Stimulated activated CD8-positive, alpha-beta memory T cell treated with anti-CD3 and anti-CD28 coated beads, Interleukin-15, amount 100 ng/mL, for 24 hours (primary cell): ENCODE measurements at regions not wholly inside any gene's neighbourhood (a gene's known extent, or its start where the extent isn't known, plus 50 kb on each side); places are given as distances from the start of the nearest gene placed in this dataset.
"Not testable (repeated sequence)": the region's sequence is repeated elsewhere in the genome, so short reads cannot be mapped to it uniquely, and the experiment has no call there.

ENCODE experiments used
- DNase-seq: peaks from one replicate; pipeline ENCODE4 v3.0.0-alpha.2; 2020; ENCODE audit warnings: low read depth

DNA sequence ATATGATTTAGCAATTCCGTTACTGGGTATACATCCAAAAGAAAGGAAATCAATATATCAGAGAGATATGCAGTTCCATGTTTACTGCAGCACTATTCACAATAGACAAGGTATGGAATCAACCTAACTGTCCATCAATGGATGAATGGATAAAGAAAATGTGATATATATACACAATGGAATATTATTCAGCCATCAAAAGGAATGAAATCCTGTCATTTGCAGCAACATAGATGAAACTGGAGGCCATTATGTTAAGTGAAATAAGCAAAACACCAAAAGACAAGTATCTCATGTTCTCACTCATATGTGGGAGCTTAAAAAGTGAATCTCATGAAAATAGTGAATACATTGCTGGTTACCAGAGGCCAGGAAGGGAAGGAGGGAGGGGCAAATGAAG, 390.8 kb downstream of the ZFHX3 start:
- no peak for DNase-seq

DNA sequence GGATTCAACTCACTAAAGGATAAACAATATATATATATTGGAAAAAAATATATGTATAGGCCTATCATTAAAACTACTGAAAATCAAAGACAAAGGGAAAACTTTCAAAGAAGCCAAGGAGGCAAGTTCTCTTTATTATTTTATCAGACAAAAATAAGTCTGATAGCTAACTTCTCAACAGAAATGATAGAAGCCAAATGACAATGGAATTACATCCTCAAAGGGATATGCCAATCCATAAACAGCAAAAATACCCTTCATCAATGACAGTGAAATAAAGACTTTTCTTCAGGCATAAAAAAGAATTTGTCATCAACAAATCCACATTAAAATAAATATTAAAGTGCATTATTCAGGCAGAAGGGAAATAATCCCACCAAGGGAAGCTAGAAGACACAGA, 393.4 kb downstream of the ZFHX3 start:
- no peak for DNase-seq

DNA sequence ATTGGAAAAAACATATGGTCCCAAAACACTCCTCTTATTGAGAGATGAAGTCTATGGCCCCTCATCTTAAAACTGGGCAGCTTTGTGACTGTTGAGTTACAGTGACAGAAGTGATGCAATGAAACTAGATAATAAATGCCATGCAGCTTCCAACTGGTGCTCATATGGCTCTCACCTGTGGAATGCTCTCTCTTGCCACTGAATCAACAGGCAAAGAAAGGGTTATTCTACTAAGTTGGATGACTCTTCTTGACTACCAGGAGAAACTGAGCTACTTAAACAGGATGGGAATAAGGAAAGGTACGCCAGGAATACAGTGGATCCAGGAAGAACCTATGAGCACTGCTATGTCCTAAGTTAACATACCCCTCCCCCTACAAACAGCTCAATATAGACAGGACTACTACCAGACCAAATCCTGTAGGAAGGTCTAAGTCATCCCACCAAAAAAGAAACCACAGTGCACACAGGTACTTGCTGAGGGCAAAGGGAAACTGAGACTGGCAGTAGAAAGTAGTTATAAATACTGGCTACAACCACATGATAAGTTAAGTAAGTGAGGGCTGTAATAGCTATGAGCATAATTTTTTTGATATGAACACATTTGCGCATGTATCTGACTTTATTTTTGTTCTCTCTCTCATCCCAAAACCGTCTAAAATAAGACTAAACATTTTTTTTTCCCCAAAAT, 398.5 kb downstream of the ZFHX3 start:
- no peak for DNase-seq

DNA sequence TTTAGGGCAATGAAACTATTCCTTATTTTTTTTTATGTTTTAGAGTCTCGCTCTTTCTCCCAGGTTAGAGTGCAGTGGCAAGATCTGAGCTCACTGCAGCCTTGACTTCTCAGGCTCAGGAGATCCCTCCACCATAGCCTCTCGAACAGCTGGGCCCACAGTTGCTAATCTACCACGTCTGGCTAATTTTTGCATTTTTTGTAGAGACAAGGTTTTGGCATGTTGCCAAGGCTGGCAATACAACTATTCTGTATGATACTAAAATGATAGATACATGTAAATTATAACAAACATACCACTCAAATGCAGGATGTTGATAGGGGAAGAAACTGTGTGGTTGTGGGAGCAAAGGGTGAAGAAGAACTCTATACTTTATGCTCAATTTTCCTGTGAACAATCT, 401.3 kb downstream of the ZFHX3 start:
- no peak for DNase-seq

DNA sequence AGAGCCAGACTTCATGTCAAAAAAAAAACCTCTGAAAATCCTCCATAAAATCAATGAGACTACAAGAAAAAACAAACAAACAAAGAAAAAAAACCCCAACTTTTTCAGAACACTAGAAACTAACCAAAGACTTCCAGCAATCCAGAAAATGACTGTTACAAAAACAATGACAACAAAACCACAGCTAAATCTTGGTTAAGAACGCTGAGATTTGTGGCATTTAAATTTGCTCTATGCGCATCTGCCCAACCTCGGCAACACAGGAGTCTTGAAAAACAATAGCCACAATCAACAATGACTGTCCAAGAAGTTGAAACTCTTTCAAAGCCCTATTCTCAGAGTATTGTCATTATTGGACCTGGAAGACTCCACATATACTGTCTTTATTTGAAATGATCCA, 402.4 kb downstream of the ZFHX3 start:
- DNase-seq: no peak

DNA sequence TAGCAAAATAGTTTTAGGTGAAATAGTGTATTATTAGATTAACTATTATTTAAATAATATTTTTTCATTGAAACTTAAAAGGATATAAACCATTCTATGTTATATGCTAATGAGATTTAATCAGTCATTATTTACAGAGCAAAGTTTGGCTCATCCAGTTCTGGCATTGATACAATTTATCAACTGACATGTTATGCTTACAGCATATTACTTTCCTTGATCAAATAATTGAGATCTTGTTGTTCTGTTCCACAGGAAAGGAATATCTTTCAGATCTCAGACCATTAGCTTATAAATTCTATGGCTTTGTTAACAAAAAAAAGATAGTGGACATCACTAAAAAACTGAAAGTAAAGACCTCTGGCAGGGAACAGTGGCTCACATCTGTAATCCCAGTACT, 403.0 kb downstream of the ZFHX3 start:
- DNase-seq: no peak

DNA sequence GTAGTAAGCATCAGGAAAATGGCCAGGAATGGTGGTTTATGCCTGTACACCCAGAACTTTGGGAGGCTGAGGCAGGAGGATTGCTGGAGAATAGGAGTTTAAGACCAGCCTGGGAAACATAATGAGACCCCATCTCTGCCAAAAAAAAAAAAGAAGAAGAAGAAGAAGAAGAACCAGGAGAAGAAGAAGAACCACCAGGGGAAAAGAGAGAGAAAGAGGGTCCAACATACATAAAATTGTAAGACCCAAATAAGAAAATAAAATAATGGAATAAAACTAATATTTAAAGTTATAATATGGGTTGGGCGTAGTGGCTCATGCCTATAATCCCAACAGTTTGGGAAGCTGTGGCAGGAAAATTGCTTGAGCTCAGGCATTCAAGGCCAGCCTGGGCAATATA, 408.4 kb downstream of the ZFHX3 start:
- no peak for DNase-seq

DNA sequence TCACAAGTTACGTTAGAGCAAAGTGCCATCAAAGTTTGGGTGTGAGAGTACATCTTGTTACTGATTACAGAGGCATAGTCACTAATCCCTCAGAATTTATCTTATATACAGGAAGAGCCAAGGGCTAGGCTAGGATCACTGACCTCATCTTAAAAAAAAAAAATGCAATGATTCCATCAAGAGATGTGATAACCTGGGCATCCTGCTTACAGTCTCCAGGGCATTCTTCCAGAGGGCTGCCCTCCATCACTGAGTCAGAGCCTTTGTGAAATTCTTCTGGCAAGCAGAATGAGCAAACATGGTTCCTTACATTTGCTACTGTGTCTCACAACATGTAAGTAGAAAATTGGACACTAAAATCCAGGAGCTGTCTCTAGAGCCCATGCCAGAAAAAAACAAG, 410.6 kb downstream of the ZFHX3 start:
- no peak for DNase-seq

DNA sequence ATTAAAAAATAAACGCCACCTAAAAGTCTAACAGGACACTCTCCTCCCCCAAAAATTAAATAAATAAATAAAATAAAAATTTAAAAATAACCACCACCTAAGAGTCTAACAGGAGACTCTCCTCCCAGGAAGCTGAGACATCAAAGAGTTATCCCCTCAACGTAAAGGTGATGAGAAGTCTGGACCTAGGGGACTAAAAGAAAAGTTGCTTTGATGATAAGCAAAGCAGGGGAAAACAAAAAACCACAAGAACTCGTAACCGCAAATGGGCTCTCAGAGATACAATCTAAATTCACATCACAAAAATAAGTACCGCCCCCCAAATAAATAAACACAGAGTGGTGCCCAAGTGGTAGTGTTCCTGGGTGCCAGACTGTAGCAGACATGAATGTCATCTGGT, 412.2 kb downstream of the ZFHX3 start:
- DNase-seq: no peak

DNA sequence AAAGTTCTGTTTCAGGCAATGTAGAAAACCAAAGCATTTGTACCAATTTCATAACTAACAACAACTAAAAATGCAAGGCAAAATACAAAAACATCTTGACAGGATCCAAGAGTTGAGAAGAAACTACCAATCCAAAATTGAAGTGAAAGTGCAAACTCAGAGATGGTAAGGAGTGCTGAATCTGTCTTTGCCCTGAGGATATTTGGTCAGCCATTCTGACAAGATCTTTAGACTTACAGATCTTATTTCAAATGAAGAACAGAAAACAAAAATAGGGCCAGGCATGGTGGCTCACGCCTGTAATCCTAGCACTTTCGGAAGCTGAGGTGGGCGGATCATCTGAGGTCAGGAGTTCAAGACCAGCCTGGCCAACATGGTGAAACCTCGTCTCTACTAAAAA, 412.8 kb downstream of the ZFHX3 start:
- DNase-seq: no peak

DNA sequence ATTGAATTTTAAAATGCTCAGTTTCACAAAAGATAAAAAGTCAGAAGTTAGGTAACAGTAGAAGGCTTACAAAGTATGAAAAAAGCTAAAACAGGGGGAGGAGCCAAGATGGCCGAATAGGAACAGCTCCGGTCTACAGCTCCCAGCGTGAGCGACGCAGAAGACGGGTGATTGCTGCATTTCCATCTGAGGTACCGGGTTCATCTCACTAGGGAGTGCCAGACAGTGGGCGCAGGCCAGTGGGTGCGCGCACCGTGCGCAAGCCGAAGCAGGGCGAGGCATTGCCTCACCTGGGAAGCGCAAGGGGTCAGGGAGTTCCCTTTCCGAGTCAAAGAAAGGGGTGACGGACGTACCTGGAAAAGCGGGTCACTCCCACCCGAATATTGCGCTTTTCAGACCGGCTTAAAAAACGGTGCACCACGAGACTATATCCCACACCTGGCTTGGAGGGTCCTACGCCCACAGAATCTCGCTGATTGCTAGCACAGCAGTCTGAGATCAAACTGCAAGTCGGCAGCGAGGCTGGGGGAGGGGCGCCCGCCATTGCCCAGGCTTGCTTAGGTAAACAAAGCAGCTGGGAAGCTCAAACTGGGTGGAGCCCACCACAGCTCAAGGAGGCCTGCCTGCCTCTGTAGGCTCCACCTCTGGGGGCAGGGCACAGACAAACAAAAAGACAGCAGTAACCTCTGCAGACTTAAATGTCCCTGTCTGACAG, 420.6 kb downstream of the ZFHX3 start:
- DNase-seq: not testable (repeated sequence)

DNA sequence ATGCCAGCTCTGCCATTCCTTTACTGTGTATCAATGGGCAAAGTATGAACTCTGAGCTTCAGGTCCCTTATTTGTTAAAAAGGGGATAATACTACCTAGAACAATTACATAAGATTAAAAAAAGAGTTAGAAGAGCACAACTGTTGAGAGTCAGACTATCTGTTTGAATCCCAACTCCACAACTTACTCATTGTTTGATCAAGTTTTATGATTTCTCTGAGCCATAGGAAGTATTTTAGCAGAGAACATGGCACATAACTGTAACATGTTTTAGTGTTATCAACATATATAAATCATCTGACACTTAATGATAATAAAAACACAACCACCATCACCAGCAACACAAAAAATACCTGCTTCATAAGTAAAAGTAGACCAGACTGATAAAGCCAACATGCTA, 421.3 kb downstream of the ZFHX3 start:
- no peak for DNase-seq

DNA sequence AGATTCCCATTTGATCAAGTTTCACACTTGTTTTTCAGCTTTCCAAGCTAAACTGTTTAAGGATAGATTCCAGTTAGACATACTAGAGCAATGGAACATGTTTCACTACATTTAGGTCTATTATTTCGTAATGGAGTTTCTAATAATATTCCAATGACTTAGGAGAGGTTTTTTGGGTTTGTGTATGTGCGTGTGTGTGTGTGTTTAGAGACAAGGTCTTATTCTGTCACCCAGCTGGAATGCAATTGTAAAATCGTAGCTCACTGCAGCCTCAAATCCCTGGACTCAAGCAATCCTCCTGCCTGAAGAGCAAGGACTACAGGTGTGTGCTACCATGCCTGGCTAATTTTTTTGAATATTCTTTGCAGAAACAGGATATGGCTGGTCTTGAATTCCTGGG, 426.3 kb downstream of the ZFHX3 start:
- DNase-seq: no peak

DNA sequence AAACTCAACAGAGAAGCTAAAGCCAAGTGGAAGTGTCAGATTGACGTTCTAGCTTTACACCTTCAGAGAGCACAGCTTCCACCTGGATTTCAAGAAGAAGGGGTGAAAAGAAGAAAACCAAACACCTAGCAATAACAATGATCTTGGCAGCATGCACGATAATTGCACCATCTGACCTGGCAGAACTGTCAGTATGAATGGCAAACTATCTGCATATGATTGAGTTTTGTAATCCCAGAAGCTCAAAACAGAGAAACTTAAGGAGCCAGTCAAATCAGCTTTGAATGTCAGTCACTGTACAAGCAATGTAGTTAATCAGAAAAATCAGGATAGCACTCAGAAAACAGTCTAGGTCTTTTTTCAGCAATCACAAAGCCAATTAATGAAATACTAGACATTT, 427.1 kb downstream of the ZFHX3 start:
- no peak for DNase-seq

DNA sequence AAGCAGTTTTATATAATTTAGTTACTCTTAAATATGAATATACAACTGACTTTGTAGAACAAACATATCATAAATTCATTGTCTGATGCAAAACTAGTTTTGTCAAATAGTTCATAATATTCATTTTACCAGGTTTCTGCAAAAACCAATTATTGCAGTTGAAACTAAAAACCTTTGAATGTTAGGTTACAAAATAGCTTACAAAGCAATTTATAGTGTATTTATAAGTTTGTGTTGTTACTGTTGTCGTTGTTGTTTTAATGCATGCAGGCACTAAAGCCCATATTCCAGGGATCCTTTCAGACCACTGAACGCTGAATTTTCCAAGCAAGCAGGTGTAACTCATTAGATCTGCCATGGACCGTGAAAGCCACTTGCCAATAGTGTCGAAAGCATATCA, 427.6 kb downstream of the ZFHX3 start:
- no peak for DNase-seq

DNA sequence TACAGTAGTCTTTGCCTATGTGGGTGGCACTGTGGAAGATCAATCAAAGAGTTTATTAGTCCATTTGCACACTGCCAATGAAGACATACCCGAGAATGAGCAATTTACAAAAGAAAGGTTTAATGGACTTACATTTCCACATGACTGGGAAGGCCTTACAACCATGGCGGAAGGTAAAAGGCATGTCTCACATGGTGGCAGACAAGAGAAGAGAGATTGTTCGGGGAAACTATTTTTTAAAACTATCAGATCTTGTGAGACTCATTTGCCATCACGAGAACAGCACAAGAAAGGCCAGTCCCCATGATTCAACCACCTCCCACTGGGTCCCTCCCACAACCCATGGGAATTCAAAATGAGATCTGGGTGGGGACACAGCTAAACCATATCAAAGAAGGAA, 432.1 kb downstream of the ZFHX3 start:
- no peak for DNase-seq

DNA sequence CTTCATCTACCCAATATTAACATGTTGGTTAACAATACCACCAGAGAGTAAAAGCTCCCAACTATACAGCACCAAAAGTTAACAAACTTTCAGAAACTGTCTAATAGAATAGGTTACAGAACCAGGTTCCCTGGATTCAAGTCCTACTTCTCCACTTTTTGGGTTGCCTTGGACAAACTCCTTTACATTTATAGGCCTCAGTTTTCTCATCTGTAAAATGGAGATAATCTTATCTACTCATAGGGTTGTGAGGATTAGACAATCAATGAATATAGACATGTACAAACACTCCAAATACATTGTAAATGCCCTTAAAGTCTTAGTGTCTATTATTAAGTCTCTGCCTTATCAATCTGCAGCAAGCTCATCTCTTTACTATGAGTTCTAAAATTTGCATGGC, 435.2 kb downstream of the ZFHX3 start:
- no peak for DNase-seq

DNA sequence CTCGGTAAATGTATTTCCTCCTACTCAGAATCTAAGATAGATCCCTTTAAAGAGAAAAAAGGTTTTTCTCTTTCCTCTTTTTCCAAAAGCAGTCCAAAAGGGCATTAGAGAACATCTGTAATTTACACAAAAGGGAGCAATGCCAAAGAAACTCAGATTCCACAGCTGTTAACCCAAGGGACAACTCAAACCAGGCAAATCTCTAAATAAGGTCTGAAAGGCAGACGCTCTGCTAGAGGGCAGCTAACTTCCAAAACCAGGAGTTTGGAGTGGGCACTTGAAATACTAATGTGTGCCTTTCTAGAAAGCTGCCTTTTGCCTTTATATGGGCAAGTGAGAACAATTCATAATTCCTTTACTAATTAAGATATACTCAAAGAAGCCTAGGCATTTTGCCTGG, 435.7 kb downstream of the ZFHX3 start:
- no peak for DNase-seq

DNA sequence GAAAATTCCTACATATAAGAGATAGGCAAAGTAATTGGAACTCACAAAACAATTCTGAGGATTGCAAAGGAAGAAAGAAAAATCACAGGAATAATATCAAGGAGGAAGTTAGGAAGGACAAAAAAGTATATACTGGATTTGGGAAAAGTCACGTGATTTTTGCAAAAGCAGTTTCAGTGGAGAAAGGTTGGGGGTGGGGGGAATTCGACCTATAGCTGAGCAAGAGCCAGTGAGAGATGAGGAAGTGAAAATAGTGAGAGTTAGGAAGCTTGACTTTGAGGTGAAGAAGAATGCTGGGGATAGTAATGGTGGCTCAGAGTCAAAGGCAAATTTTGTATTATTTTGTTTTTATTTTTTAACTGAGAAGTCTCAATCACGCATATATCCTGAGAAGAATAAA, 438.0 kb upstream of the PMFBP1 start:
- DNase-seq: no peak

DNA sequence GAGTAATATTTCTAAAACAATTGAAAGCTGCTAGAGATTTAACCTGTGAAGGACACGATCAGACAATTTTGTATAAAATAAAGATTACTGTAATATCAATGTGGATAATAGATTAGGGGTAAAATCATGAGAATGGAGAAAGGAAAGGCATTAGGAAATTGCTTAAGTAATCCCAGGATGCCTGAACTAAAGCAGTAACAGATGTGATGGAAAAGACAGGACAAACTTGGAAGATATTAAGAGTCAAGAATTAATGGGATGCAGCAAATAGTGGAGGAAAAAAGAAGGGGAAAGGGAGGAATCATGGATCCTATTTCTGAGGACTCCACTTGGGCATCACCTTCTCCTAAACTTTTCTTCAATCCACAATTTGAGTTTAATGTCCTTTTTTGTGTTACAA, 437.1 kb upstream of the PMFBP1 start:
- DNase-seq: no peak

DNA sequence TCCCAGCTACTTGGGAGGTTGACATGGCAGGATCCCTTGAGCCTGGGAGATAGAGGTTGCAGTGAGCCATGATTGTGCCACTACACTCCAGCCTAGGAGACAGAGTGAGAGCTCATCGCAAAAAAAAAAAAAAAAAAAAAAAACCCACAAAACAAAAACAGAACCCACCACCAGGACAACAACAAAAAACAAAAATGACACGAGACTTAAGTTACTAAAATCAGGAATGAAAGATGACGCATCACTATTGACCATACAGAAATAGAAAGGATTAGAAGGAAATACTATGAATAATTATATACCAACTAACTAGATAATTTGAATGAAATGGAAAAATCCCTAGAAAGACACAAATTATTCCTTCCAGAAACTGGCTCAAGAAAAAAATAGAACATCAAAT, 432.4 kb upstream of the PMFBP1 start:
- no peak for DNase-seq

DNA sequence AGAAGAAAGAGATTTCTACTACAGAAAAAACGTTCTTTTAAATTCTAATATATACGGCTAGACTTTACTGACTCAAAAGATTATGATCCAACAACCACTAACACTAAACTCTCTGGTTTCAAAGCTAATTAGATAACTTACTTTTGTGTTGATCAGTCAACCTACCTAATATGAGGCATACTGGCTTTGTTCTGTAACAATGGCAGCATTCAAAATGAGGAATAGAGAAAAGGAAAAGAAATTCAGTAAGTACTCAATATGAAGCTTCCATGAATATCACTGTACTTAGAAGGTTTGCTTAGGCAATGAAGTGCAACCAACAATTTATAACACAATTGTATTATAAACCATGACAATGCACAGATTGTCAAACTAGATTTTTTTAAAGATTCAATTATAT, 430.5 kb upstream of the PMFBP1 start:
- no peak for DNase-seq

DNA sequence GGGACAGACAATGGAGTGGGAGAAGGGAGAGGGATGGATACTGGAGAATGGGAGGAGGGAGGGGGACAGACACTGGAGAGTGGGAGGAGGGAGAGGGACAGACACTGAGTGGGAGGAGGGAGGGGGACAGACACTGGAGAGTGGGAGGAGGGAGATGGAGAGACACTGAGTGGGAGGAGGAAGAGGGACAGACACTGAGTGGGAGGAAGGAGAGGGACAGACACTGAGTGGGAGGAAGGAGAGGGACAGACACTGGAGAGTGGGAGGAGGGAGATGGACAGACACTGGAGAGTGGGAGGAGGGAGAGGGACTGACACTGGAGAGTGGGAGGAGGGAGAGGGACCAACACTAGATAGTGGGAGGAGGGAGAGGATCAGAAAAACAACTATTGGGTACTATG, 426.7 kb upstream of the PMFBP1 start:
- no peak for DNase-seq

DNA sequence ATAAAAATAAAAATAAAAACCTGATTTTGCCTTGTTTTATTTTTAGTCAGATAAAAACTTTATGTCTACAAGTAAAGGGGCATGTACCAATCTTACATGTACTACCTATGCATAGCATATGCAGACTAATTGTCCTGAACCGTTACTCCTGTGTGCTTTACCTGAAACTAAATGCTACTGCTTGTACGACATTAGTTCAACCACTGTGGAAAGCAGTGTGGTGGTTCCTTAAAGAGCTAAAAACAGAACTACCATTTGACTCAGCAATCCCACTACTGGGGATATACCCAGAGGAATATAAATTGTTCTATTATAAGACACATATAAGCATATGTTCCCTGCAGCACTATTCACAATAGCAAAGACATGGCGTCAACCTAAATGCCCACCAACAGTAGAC, 426.0 kb upstream of the PMFBP1 start:
- DNase-seq: no peak
